Keratinocyte (primary cell): ENCODE measurements at regions not wholly inside any gene's neighbourhood (a gene's known extent, or its start where the extent isn't known, plus 50 kb on each side); places are given as distances from the start of the nearest gene placed in this dataset.

Experiments used
- EZH2 ChIP-seq: IDR thresholded peaks from one replicate; pipeline ENCODE4 v1.6.1; 2012; ENCODE audit warnings: inconsistent platforms, mild to moderate bottlenecking, low read length, moderate library complexity
- TF ChIP-seq, protein P1 (sequence below), 3 experiments: IDR thresholded peaks in 1 of 3; conservative IDR thresholded peaks in 1 of 3; optimal IDR thresholded peaks in 1 of 3; 2 replicates in 2 of 3; 3 replicates in 1 of 3; pipeline versions ENCODE3 to v1.5.1; 2011; ENCODE audit warnings: low read length in 3 of 3, mild to moderate bottlenecking in 3 of 3, moderate library complexity in 2 of 3, control low read depth in 1 of 3, inconsistent platforms in 1 of 3; ENCODE audit not compliant: insufficient read depth in 2 of 3; ENCODE audit errors: extremely low read depth in 1 of 3

DNA sequence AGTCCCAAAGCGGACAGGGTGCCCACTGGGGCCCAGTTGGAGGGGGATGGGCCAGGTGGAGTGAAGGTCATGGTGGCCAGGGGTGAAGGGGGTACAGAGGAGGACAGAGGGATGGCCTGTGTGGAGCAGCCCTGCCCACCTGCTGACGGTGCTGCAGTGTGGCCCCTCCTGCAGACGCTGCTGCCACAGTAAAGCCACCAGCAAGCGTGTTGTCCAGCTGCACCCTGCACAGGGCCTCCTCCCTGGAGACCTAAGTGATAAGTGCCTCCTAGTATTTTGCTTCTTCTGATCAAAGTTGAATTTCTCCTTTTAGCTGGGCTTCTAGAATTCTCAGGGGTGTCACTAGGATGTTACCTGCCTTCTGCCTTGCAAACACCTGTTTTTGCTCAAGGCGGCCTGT lies 299.3 kb upstream of the IRX4 start:
- TF ChIP-seq, protein P1, sequence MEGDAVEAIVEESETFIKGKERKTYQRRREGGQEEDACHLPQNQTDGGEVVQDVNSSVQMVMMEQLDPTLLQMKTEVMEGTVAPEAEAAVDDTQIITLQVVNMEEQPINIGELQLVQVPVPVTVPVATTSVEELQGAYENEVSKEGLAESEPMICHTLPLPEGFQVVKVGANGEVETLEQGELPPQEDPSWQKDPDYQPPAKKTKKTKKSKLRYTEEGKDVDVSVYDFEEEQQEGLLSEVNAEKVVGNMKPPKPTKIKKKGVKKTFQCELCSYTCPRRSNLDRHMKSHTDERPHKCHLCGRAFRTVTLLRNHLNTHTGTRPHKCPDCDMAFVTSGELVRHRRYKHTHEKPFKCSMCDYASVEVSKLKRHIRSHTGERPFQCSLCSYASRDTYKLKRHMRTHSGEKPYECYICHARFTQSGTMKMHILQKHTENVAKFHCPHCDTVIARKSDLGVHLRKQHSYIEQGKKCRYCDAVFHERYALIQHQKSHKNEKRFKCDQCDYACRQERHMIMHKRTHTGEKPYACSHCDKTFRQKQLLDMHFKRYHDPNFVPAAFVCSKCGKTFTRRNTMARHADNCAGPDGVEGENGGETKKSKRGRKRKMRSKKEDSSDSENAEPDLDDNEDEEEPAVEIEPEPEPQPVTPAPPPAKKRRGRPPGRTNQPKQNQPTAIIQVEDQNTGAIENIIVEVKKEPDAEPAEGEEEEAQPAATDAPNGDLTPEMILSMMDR (optimal IDR thresholded peaks at IDR 0.05 in 1 of 3, IDR thresholded peaks at IDR 0.05 in 1 of 3, conservative IDR thresholded peaks at IDR 0.05 in 1 of 3; ENCODE audit: extremely low read depth in 1 of 3, insufficient read depth in 2 of 3, low read length in 3 of 3): no peak
- TF ChIP-seq EZH2: no peak
